ENCODE measurements at regions not wholly inside any gene's neighbourhood (a gene's known extent, or its start where the extent isn't known, plus 50 kb on each side); places are given as distances from the start of the nearest gene placed in this dataset.

- Histone ChIP-seq H3K27me3 (ENCODE audit: control insufficient read depth in 4 of 4, insufficient read depth in 4 of 4, low read length in 3 of 4) (no peaks in the 10 kb centered on the region), H3K36me3 (ENCODE audit: control insufficient read depth in 4 of 4, insufficient read depth in 3 of 4, low read depth in 1 of 4, low read length in 3 of 4) (no peaks in the 10 kb centered on the region), H3K4me1 (ENCODE audit: control insufficient read depth in 4 of 4, insufficient read depth in 4 of 4, low read length in 3 of 4) (no peaks in the 10 kb centered on the region), H3K4me3 (ENCODE audit: low read depth in 1 of 3, low read length in 3 of 3) (no peak overlapping the region), H3K9ac (ENCODE audit: low read depth in 1 of 2, low read length in 2 of 2) (no peak overlapping the region), H3K27ac (ENCODE audit: low read depth in 1 of 2, low read length in 2 of 2) (no peak overlapping the region), H3K9me3 (ENCODE audit: control insufficient read depth in 4 of 4, low read length in 3 of 4) (no peaks in the 10 kb centered on the region)
- TF ChIP-seq YY1 (IDR thresholded peaks at IDR 0.05) (no peak), HNF4G (IDR thresholded peaks at IDR 0.05) (no peak), RAD21 (IDR thresholded peaks at IDR 0.05) (no peak), MAX (IDR thresholded peaks at IDR 0.05) (no peak), EGR1 (IDR thresholded peaks at IDR 0.05; ENCODE audit: low read depth in 2 of 2) (no peak), TAF1 (conservative IDR thresholded peaks at IDR 0.05) (no peak), FOXA1 (IDR thresholded peaks at IDR 0.05) (no peak), SP1 (IDR thresholded peaks at IDR 0.05) (no peak), FOXA2 (IDR thresholded peaks at IDR 0.05) (no peak), NR2F2 (IDR thresholded peaks at IDR 0.05) (no peak), CTCF (IDR thresholded peaks at IDR 0.05; ENCODE audit: low read depth, low read length, missing input control) (no peak)
- TF ChIP-seq, protein P1, sequence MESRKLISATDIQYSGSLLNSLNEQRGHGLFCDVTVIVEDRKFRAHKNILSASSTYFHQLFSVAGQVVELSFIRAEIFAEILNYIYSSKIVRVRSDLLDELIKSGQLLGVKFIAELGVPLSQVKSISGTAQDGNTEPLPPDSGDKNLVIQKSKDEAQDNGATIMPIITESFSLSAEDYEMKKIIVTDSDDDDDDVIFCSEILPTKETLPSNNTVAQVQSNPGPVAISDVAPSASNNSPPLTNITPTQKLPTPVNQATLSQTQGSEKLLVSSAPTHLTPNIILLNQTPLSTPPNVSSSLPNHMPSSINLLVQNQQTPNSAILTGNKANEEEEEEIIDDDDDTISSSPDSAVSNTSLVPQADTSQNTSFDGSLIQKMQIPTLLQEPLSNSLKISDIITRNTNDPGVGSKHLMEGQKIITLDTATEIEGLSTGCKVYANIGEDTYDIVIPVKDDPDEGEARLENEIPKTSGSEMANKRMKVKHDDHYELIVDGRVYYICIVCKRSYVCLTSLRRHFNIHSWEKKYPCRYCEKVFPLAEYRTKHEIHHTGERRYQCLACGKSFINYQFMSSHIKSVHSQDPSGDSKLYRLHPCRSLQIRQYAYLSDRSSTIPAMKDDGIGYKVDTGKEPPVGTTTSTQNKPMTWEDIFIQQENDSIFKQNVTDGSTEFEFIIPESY (IDR thresholded peaks at IDR 0.05) = no peak
- WGBS = 53% methylated on average over 5 of the region's 5 CpGs
- no peak for DNase-seq (ENCODE audit: low spot score)
Observed at GRCh38 chr6:94278146-94278545, 858.8 kb upstream of the EPHA7 start.

GRCh38 chr6:94272327-94272726 is 853.0 kb upstream of the EPHA7 start:
- H3K36me3 ChIP-seq (ENCODE audit: control insufficient read depth in 4 of 4, insufficient read depth in 3 of 4, low read depth in 1 of 4, low read length in 3 of 4) = no peaks in the 10 kb centered on the region
- H3K4me1 ChIP-seq (ENCODE audit: control insufficient read depth in 4 of 4, insufficient read depth in 4 of 4, low read length in 3 of 4) = no peaks in the 10 kb centered on the region
- TF ChIP-seq FOXA2 (IDR thresholded peaks at IDR 0.05) = no peak
- TF ChIP-seq, protein P2, sequence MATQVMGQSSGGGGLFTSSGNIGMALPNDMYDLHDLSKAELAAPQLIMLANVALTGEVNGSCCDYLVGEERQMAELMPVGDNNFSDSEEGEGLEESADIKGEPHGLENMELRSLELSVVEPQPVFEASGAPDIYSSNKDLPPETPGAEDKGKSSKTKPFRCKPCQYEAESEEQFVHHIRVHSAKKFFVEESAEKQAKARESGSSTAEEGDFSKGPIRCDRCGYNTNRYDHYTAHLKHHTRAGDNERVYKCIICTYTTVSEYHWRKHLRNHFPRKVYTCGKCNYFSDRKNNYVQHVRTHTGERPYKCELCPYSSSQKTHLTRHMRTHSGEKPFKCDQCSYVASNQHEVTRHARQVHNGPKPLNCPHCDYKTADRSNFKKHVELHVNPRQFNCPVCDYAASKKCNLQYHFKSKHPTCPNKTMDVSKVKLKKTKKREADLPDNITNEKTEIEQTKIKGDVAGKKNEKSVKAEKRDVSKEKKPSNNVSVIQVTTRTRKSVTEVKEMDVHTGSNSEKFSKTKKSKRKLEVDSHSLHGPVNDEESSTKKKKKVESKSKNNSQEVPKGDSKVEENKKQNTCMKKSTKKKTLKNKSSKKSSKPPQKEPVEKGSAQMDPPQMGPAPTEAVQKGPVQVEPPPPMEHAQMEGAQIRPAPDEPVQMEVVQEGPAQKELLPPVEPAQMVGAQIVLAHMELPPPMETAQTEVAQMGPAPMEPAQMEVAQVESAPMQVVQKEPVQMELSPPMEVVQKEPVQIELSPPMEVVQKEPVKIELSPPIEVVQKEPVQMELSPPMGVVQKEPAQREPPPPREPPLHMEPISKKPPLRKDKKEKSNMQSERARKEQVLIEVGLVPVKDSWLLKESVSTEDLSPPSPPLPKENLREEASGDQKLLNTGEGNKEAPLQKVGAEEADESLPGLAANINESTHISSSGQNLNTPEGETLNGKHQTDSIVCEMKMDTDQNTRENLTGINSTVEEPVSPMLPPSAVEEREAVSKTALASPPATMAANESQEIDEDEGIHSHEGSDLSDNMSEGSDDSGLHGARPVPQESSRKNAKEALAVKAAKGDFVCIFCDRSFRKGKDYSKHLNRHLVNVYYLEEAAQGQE (IDR thresholded peaks at IDR 0.05) = no peak
- H3K9me3 ChIP-seq (ENCODE audit: control insufficient read depth in 4 of 4, low read length in 3 of 4) = no peaks in the 10 kb centered on the region
- no peak overlapping the region for H3K4me3 ChIP-seq (ENCODE audit: low read depth in 1 of 3, low read length in 3 of 3)
- H3K27ac ChIP-seq (ENCODE audit: low read depth in 1 of 2, low read length in 2 of 2) = no peak overlapping the region
- H3K27me3 ChIP-seq (ENCODE audit: control insufficient read depth in 4 of 4, insufficient read depth in 4 of 4, low read length in 3 of 4) = no peaks in the 10 kb centered on the region
- 52% methylated on average over 2 of the region's 2 CpGs for WGBS
- no peak overlapping the region for H3K9ac ChIP-seq (ENCODE audit: low read depth in 1 of 2, low read length in 2 of 2)
- no peak for DNase-seq (ENCODE audit: low spot score)
